ENCODE measurements at regions not wholly inside any gene's neighbourhood (a gene's known extent, or its start where the extent isn't known, plus 50 kb on each side); places are given as distances from the start of the nearest gene placed in this dataset.

DNA sequence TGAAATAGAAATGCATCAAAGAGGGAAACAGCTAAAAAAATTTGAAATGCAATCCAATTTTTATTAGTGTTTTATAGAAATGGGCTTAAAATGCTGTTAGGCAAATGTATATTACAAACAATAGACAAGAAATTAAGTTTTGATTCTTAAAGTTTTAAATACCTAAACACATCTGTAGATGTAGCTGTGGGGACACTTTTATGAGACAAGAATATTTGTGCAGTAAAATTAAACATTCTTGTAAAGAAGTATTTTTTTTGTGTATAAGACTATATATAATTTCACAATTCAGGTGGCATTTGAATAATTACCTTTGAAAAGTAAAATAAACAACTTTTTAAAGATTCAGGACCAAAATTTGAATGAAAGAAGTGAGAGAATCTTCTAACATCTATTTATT, 1015.9 kb downstream of the REEP3 start:
- no peaks in the 10 kb centered on the region for H3K79me2 ChIP-seq (ENCODE audit: control insufficient read depth, insufficient read depth, low read length)
- TF ChIP-seq, protein P1, sequence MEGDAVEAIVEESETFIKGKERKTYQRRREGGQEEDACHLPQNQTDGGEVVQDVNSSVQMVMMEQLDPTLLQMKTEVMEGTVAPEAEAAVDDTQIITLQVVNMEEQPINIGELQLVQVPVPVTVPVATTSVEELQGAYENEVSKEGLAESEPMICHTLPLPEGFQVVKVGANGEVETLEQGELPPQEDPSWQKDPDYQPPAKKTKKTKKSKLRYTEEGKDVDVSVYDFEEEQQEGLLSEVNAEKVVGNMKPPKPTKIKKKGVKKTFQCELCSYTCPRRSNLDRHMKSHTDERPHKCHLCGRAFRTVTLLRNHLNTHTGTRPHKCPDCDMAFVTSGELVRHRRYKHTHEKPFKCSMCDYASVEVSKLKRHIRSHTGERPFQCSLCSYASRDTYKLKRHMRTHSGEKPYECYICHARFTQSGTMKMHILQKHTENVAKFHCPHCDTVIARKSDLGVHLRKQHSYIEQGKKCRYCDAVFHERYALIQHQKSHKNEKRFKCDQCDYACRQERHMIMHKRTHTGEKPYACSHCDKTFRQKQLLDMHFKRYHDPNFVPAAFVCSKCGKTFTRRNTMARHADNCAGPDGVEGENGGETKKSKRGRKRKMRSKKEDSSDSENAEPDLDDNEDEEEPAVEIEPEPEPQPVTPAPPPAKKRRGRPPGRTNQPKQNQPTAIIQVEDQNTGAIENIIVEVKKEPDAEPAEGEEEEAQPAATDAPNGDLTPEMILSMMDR (IDR thresholded peaks at IDR 0.05), result no peak
- H3K27me3 Mint-ChIP-seq, result no peaks in the 10 kb centered on the region
- no peak overlapping the region for H3K9ac ChIP-seq (ENCODE audit: low read length)
- no peaks in the 10 kb centered on the region for H3K4me1 Mint-ChIP-seq
- CTCF ChIA-PET, result no interaction called here
- H3K4me3 ChIP-seq (ENCODE audit: control extremely low read depth in 1 of 5, extremely low read depth in 1 of 5, insufficient read depth in 1 of 5, low read depth in 2 of 5, low read length in 4 of 5), result no peak overlapping the region
- H3K9me3 Mint-ChIP-seq (ENCODE audit: insufficient read depth), result no peaks in the 10 kb centered on the region
- no peak for ATAC-seq (ENCODE audit: low read depth)
- POLR2A ChIA-PET, result no interaction called here
- intact Hi-C loops (cut with micrococcal nuclease), result no loop called here
- H3K27ac Mint-ChIP-seq, result no peak overlapping the region
- H3K27me3 ChIP-seq (replicated peaks in 1 of 4; ENCODE audit: control extremely low read depth in 1 of 4, control insufficient read depth in 3 of 4, insufficient read depth in 4 of 4, low read length in 3 of 4), result no peaks in the 10 kb centered on the region
- H3K4me1 ChIP-seq (ENCODE audit: control insufficient read depth in 2 of 2, insufficient read depth in 2 of 2, low read length in 2 of 2), result no peaks in the 10 kb centered on the region
- H3K27ac ChIP-seq (ENCODE audit: low read length in 2 of 2), result no peak overlapping the region
- no peak for DNase-seq
- no peak overlapping the region for H3K4me2 ChIP-seq (replicated peaks; ENCODE audit: low read depth, low read length, poor library complexity, severe bottlenecking)
- no peaks in the 10 kb centered on the region for H3K36me3 ChIP-seq (replicated peaks in 1 of 2; ENCODE audit: control extremely low read depth in 1 of 2, control insufficient read depth in 1 of 2, extremely low read depth in 1 of 2, insufficient read depth in 2 of 2, low read length in 1 of 2)
- H4K20me1 ChIP-seq (ENCODE audit: control insufficient read depth, insufficient read depth, low read length, poor library complexity, severe bottlenecking), result no peaks in the 10 kb centered on the region
- H2AFZ ChIP-seq (ENCODE audit: insufficient read depth, low read depth, low read length, poor library complexity, severe bottlenecking), result no peak overlapping the region
- H3K4me3 Mint-ChIP-seq, result no peak overlapping the region
- H3K9me3 ChIP-seq (ENCODE audit: control extremely low read depth in 1 of 3, control insufficient read depth in 2 of 3, insufficient read depth in 1 of 3, low read length in 2 of 3), result no peaks in the 10 kb centered on the region

DNA sequence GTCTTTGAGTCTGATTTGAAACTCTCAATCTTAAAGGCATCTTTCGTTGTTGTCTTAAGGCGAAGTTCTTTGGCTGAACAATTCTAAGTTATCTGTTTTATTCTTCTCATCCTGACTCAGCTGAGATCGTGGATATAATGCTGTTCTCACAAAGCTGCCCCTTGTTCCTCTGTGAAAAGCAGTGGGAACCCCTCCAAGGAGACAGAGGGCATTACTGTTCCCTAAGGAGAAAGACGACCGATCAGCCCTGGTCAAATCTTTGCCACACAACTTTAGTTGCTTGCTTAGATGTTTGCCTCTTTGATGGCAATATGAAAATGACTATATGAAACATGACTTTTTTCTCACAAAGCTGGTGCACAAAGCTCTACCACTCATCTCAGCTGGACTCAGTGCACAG, 1016.7 kb downstream of the REEP3 start:
- Histone ChIP-seq H4K20me1 (ENCODE audit: control insufficient read depth, insufficient read depth, low read length, poor library complexity, severe bottlenecking) (no peaks in the 10 kb centered on the region), H3K9me3 (ENCODE audit: control extremely low read depth in 1 of 3, control insufficient read depth in 2 of 3, insufficient read depth in 1 of 3, low read length in 2 of 3) (no peaks in the 10 kb centered on the region), H3K27me3 (replicated peaks in 1 of 4; ENCODE audit: control extremely low read depth in 1 of 4, control insufficient read depth in 3 of 4, insufficient read depth in 4 of 4, low read length in 3 of 4) (no peaks in the 10 kb centered on the region), H3K36me3 (replicated peaks in 1 of 2; ENCODE audit: control extremely low read depth in 1 of 2, control insufficient read depth in 1 of 2, extremely low read depth in 1 of 2, insufficient read depth in 2 of 2, low read length in 1 of 2) (no peaks in the 10 kb centered on the region), H3K4me2 (replicated peaks; ENCODE audit: low read depth, low read length, poor library complexity, severe bottlenecking) (no peak overlapping the region), H3K27ac (ENCODE audit: low read length in 2 of 2) (no peak overlapping the region), H2AFZ (ENCODE audit: insufficient read depth, low read depth, low read length, poor library complexity, severe bottlenecking) (no peak overlapping the region), H3K4me3 (ENCODE audit: control extremely low read depth in 1 of 5, extremely low read depth in 1 of 5, insufficient read depth in 1 of 5, low read depth in 2 of 5, low read length in 4 of 5) (no peak overlapping the region), H3K79me2 (ENCODE audit: control insufficient read depth, insufficient read depth, low read length) (no peaks in the 10 kb centered on the region), H3K9ac (ENCODE audit: low read length) (no peak overlapping the region), H3K4me1 (ENCODE audit: control insufficient read depth in 2 of 2, insufficient read depth in 2 of 2, low read length in 2 of 2) (no peaks in the 10 kb centered on the region)
- ATAC-seq (ENCODE audit: low read depth), result no peak
- no peaks in the 10 kb centered on the region for H3K4me1 Mint-ChIP-seq
- H3K27ac Mint-ChIP-seq, result no peak overlapping the region
- intact Hi-C loops (cut with micrococcal nuclease), result no loop called here
- POLR2A ChIA-PET, result no interaction called here
- no peak for DNase-seq
- no peaks in the 10 kb centered on the region for H3K9me3 Mint-ChIP-seq (ENCODE audit: insufficient read depth)
- H3K27me3 Mint-ChIP-seq, result no peaks in the 10 kb centered on the region
- WGBS (ENCODE audit: insufficient coverage), result 67% methylated on average over 1 of the region's 5 CpGs
- TF ChIP-seq, protein P1 (IDR thresholded peaks at IDR 0.05), result no peak
- no peak for TF ChIP-seq EZH2 (IDR thresholded peaks at IDR 0.05; ENCODE audit: borderline replicate concordance, insufficient read depth, low read depth, low read length, poor library complexity, severe bottlenecking)
- no peak overlapping the region for H3K4me3 Mint-ChIP-seq
- CTCF ChIA-PET, result no interaction called here

All from B cell (primary cell).